ENCODE measurements at regions not wholly inside any gene's neighbourhood (a gene's known extent, or its start where the extent isn't known, plus 50 kb on each side); places are given as distances from the start of the nearest gene placed in this dataset.

DNA sequence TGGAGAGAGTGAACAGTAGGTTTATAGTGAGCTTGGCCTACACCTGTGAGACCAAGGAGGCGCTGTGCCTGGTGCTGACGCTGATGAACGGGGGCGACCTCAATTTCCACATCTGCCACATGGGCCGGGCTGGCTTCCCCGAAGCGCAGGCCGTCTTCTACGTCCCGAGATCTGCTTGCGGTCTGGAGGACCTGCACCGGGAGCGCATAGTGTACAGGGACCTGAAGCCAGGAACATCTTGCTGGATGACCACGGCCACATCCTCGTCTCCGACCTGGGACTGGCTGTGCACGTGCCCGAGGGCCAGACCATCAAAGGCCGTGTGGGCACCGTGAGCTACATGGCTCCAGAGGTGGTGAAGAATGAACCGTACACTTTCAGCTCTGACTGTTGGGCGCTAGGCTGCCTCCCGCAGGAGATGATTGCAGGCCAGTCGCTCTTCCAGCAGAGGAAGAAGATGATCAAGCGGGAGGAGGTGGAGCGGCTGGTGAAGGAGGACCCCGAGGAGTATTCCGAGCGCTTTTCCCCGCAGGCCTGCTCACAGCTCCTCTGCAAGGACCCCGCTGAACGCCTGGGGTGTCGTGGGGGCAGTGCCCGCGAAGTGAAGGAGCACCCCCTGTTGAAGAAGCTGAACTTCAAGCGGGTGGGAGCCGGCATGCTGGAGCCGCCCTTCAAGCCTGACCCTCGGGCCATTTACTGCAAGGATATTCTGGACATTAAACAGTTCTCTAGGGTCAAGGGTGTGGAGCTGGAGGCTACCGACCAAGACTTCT is 139.0 kb downstream of the ZDHHC20 start:
- TF ChIP-seq POLR2A (IDR thresholded peaks at IDR 0.05; ENCODE audit: low read depth, low read length) = no peak
- TF ChIP-seq TAF1 (IDR thresholded peaks at IDR 0.05; ENCODE audit: borderline replicate concordance, low read depth, low read length) = no peak
- TF ChIP-seq POLR2AphosphoS5 (IDR thresholded peaks at IDR 0.05; ENCODE audit: low read depth, low read length) = no peak
